ENCODE measurements at regions not wholly inside any gene's neighbourhood (a gene's known extent, or its start where the extent isn't known, plus 50 kb on each side); places are given as distances from the start of the nearest gene placed in this dataset.

DNA sequence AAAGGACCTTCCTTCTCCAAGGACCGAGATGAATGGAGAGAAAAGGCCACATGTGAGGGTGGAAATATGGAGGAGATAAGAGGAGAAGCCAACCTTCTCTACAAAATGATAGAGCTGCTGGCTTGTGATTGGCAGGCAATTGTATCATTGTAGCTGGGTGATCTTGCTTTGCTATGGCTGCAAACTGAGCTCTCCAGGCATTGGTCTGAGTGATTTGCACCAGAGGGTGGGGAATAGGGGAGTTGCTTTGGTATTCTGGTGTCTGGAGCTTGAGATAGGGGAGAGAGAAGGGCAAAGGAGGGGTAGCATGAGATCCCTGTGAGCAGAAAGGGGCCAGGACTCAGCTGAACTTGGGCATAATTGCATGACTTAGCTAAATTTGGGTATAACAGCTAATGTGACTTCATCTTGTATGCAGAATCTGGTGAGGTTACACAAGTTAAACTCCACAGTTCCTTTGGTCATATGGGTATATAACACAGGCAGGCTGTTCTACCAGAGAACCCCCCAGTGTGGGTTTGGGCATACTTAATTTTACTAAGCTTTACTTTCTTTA lies 72.0 kb downstream of the FOS start:
- no peak overlapping the region for H3K27ac ChIP-seq (ENCODE audit: low read depth)
- DNase-seq (ENCODE audit: low spot score) (no peak), ATAC-seq (no peak)
- H3K36me3 Mint-ChIP-seq (ENCODE audit: low read depth), result no peaks in the 10 kb centered on the region; the same call in 2 of the 3 replicates
- TF ChIP-seq JUNB (IDR thresholded peaks at IDR 0.05; ENCODE audit: unreplicated experiment) (no peak), EZH2phosphoT487 (IDR thresholded peaks at IDR 0.05; ENCODE audit: unreplicated experiment) (no peak), NANOG (IDR thresholded peaks at IDR 0.05; ENCODE audit: borderline replicate concordance) (no peak), EZH2 (IDR thresholded peaks at IDR 0.05; ENCODE audit: low read depth, unreplicated experiment) (no peak), STAT1 (IDR thresholded peaks at IDR 0.05; ENCODE audit: unreplicated experiment) (no peak), CREB1 (CRISPR knock-in tag; IDR thresholded peaks at IDR 0.05; ENCODE audit: low read depth) (no peak), ZNF331 (CRISPR knock-in tag; IDR thresholded peaks at IDR 0.05; ENCODE audit: low read depth) (no peak), ZNF114 (CRISPR knock-in tag; IDR thresholded peaks at IDR 0.05) (no peak), POLR2AphosphoS5 (IDR thresholded peaks at IDR 0.05; ENCODE audit: low read depth) (no peak)
- TF ChIP-seq, protein P1, sequence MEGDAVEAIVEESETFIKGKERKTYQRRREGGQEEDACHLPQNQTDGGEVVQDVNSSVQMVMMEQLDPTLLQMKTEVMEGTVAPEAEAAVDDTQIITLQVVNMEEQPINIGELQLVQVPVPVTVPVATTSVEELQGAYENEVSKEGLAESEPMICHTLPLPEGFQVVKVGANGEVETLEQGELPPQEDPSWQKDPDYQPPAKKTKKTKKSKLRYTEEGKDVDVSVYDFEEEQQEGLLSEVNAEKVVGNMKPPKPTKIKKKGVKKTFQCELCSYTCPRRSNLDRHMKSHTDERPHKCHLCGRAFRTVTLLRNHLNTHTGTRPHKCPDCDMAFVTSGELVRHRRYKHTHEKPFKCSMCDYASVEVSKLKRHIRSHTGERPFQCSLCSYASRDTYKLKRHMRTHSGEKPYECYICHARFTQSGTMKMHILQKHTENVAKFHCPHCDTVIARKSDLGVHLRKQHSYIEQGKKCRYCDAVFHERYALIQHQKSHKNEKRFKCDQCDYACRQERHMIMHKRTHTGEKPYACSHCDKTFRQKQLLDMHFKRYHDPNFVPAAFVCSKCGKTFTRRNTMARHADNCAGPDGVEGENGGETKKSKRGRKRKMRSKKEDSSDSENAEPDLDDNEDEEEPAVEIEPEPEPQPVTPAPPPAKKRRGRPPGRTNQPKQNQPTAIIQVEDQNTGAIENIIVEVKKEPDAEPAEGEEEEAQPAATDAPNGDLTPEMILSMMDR (conservative IDR thresholded peaks at IDR 0.05; ENCODE audit: low read depth in 2 of 2), result no peak
- TF ChIP-seq, protein P2, sequence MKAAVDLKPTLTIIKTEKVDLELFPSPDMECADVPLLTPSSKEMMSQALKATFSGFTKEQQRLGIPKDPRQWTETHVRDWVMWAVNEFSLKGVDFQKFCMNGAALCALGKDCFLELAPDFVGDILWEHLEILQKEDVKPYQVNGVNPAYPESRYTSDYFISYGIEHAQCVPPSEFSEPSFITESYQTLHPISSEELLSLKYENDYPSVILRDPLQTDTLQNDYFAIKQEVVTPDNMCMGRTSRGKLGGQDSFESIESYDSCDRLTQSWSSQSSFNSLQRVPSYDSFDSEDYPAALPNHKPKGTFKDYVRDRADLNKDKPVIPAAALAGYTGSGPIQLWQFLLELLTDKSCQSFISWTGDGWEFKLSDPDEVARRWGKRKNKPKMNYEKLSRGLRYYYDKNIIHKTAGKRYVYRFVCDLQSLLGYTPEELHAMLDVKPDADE (IDR thresholded peaks at IDR 0.05), result no peak
- TF ChIP-seq, protein P3, sequence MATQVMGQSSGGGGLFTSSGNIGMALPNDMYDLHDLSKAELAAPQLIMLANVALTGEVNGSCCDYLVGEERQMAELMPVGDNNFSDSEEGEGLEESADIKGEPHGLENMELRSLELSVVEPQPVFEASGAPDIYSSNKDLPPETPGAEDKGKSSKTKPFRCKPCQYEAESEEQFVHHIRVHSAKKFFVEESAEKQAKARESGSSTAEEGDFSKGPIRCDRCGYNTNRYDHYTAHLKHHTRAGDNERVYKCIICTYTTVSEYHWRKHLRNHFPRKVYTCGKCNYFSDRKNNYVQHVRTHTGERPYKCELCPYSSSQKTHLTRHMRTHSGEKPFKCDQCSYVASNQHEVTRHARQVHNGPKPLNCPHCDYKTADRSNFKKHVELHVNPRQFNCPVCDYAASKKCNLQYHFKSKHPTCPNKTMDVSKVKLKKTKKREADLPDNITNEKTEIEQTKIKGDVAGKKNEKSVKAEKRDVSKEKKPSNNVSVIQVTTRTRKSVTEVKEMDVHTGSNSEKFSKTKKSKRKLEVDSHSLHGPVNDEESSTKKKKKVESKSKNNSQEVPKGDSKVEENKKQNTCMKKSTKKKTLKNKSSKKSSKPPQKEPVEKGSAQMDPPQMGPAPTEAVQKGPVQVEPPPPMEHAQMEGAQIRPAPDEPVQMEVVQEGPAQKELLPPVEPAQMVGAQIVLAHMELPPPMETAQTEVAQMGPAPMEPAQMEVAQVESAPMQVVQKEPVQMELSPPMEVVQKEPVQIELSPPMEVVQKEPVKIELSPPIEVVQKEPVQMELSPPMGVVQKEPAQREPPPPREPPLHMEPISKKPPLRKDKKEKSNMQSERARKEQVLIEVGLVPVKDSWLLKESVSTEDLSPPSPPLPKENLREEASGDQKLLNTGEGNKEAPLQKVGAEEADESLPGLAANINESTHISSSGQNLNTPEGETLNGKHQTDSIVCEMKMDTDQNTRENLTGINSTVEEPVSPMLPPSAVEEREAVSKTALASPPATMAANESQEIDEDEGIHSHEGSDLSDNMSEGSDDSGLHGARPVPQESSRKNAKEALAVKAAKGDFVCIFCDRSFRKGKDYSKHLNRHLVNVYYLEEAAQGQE (IDR thresholded peaks at IDR 0.05; ENCODE audit: unreplicated experiment), result no peak
- TF ChIP-seq, protein P4, sequence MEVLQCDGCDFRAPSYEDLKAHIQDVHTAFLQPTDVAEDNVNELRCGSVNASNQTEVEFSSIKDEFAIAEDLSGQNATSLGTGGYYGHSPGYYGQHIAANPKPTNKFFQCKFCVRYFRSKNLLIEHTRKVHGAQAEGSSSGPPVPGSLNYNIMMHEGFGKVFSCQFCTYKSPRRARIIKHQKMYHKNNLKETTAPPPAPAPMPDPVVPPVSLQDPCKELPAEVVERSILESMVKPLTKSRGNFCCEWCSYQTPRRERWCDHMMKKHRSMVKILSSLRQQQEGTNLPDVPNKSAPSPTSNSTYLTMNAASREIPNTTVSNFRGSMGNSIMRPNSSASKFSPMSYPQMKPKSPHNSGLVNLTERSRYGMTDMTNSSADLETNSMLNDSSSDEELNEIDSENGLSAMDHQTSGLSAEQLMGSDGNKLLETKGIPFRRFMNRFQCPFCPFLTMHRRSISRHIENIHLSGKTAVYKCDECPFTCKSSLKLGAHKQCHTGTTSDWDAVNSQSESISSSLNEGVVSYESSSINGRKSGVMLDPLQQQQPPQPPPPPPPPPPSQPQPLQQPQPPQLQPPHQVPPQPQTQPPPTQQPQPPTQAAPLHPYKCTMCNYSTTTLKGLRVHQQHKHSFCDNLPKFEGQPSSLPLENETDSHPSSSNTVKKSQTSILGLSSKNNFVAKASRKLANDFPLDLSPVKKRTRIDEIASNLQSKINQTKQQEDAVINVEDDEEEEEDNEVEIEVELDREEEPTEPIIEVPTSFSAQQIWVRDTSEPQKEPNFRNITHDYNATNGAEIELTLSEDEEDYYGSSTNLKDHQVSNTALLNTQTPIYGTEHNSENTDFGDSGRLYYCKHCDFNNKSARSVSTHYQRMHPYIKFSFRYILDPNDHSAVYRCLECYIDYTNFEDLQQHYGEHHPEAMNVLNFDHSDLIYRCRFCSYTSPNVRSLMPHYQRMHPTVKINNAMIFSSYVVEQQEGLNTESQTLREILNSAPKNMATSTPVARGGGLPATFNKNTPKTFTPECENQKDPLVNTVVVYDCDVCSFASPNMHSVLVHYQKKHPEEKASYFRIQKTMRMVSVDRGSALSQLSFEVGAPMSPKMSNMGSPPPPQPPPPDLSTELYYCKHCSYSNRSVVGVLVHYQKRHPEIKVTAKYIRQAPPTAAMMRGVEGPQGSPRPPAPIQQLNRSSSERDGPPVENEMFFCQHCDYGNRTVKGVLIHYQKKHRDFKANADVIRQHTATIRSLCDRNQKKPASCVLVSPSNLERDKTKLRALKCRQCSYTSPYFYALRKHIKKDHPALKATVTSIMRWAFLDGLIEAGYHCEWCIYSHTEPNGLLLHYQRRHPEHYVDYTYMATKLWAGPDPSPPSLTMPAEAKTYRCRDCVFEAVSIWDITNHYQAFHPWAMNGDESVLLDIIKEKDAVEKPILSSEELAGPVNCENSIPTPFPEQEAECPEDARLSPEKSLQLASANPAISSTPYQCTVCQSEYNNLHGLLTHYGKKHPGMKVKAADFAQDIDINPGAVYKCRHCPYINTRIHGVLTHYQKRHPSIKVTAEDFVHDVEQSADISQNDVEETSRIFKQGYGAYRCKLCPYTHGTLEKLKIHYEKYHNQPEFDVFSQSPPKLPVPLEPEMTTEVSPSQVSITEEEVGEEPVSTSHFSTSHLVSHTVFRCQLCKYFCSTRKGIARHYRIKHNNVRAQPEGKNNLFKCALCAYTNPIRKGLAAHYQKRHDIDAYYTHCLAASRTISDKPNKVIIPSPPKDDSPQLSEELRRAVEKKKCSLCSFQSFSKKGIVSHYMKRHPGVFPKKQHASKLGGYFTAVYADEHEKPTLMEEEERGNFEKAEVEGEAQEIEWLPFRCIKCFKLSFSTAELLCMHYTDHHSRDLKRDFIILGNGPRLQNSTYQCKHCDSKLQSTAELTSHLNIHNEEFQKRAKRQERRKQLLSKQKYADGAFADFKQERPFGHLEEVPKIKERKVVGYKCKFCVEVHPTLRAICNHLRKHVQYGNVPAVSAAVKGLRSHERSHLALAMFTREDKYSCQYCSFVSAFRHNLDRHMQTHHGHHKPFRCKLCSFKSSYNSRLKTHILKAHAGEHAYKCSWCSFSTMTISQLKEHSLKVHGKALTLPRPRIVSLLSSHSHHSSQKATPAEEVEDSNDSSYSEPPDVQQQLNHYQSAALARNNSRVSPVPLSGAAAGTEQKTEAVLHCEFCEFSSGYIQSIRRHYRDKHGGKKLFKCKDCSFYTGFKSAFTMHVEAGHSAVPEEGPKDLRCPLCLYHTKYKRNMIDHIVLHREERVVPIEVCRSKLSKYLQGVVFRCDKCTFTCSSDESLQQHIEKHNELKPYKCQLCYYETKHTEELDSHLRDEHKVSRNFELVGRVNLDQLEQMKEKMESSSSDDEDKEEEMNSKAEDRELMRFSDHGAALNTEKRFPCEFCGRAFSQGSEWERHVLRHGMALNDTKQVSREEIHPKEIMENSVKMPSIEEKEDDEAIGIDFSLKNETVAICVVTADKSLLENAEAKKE (CRISPR knock-in tag; IDR thresholded peaks at IDR 0.05), result no peak
- H3K27me3 ChIP-seq (ENCODE audit: insufficient read depth), result no peaks in the 10 kb centered on the region
- no peak overlapping the region for H2AFZ ChIP-seq
- no peaks in the 10 kb centered on the region for H3F3A ChIP-seq (replicated peaks; ENCODE audit: low read depth)
- H4K20me1 ChIP-seq (replicated peaks; ENCODE audit: insufficient read depth), result no peaks in the 10 kb centered on the region
- H3K36me3 ChIP-seq (ENCODE audit: insufficient read depth), result no peaks in the 10 kb centered on the region
- H3K79me2 ChIP-seq (replicated peaks; ENCODE audit: insufficient read depth), result no peaks in the 10 kb centered on the region
- no peak overlapping the region for H3K27ac Mint-ChIP-seq
- no peaks in the 10 kb centered on the region for H3K4me1 ChIP-seq (ENCODE audit: insufficient read depth)
- H3K9me2 ChIP-seq (ENCODE audit: insufficient read depth), result peaks cover 12% of the 10 kb centered on the region
- H3K4me3 Mint-ChIP-seq, result no peak overlapping the region
- no peaks in the 10 kb centered on the region for H3K4me1 Mint-ChIP-seq
- H3K9me3 Mint-ChIP-seq, result peaks cover 3% of the 10 kb centered on the region; the same call in 1 of the 3 replicates
- H3K4me2 ChIP-seq, result no peak overlapping the region
- peaks cover 5% of the 10 kb centered on the region for H3K27me3 Mint-ChIP-seq (ENCODE audit: insufficient read depth, low read depth, poor library complexity)
- H3K4me3 ChIP-seq, result no peak overlapping the region
